Keratinocyte (primary cell): ENCODE measurements at regions not wholly inside any gene's neighbourhood (a gene's known extent, or its start where the extent isn't known, plus 50 kb on each side); places are given as distances from the start of the nearest gene placed in this dataset.
"Not testable (repeated sequence)": the region's sequence is repeated elsewhere in the genome, so short reads cannot be mapped to it uniquely, and the experiment has no call there.

Experiments
- DNase-seq: peaks from one replicate; pipeline ENCODE4 v3.0.0-alpha.2; 2011; ENCODE audit warnings: low read depth, missing footprints, low spot score
- FAIRE-seq: peaks from 2 replicates; lab custom pipeline; 2011; peaks lifted over from hg19 to GRCh38; lab: Jason Lieb, UNC
- H2AFZ ChIP-seq: 2 replicates; pipeline ENCODE4 v1.6.0; 2012; ENCODE audit warnings: low read length, control low read depth, inconsistent platforms; ENCODE audit not compliant: control insufficient read depth
- H3K27ac ChIP-seq: 2 replicates; pipeline ENCODE4 v1.5.1; 2011; ENCODE audit warnings: low read length; ENCODE audit not compliant: control insufficient read depth, insufficient read depth
- H3K27me3 ChIP-seq: 3 replicates; pipeline ENCODE4 v1.6.0; 2011; ENCODE audit warnings: low read length; ENCODE audit not compliant: control insufficient read depth, insufficient read depth; ENCODE audit errors: extremely low read depth
- H3K36me3 ChIP-seq, 2 experiments: 2 replicates in 1 of 2; 3 replicates in 1 of 2; pipeline ENCODE4 v1.5.1; 2011; ENCODE audit warnings: low read length in 2 of 2, mild to moderate bottlenecking in 1 of 2; ENCODE audit not compliant: control insufficient read depth in 2 of 2, insufficient read depth in 2 of 2; ENCODE audit errors: extremely low read depth in 1 of 2
- H3K4me1 ChIP-seq: 3 replicates; pipeline ENCODE4 v1.5.1; 2011; ENCODE audit warnings: low read length; ENCODE audit not compliant: control insufficient read depth, insufficient read depth; ENCODE audit errors: extremely low read depth
- H3K4me2 ChIP-seq: 3 replicates; pipeline ENCODE4 v1.6.0; 2011; ENCODE audit warnings: low read depth, low read length; ENCODE audit not compliant: control insufficient read depth, insufficient read depth; ENCODE audit errors: extremely low read depth
- H3K4me3 ChIP-seq, 3 experiments: fragments of 200-600 bp in 1 of 3; sonication (generic) in 1 of 3; 2 replicates in 2 of 3; 3 replicates in 1 of 3; pipeline ENCODE4 v1.5.1; 2011 to 2016; ENCODE audit warnings: low read length in 3 of 3, mild to moderate bottlenecking in 3 of 3, control low read depth in 2 of 3, inconsistent platforms in 1 of 3, low read depth in 1 of 3, mixed read lengths in 1 of 3, mixed run types in 1 of 3, moderate library complexity in 1 of 3; ENCODE audit not compliant: control insufficient read depth in 2 of 3, insufficient read depth in 2 of 3; ENCODE audit errors: extremely low read depth in 1 of 3
- H3K79me2 ChIP-seq: 2 replicates; pipeline ENCODE4 v1.6.0; 2012; ENCODE audit warnings: low read length; ENCODE audit not compliant: control insufficient read depth, insufficient read depth
- H3K9ac ChIP-seq: 3 replicates; pipeline ENCODE4 v1.6.0; 2011; ENCODE audit warnings: low read length; ENCODE audit not compliant: control insufficient read depth, insufficient read depth; ENCODE audit errors: extremely low read depth
- H3K9me1 ChIP-seq: 3 replicates; pipeline ENCODE4 v1.6.0; 2011; ENCODE audit warnings: low read length; ENCODE audit not compliant: control insufficient read depth, insufficient read depth; ENCODE audit errors: extremely low read depth
- H3K9me3 ChIP-seq: 2 replicates; pipeline ENCODE4 v1.5.1; 2012; ENCODE audit warnings: low read depth, low read length; ENCODE audit not compliant: control insufficient read depth
- H4K20me1 ChIP-seq: 3 replicates; pipeline ENCODE4 v1.6.0; 2011; ENCODE audit warnings: low read length; ENCODE audit not compliant: control insufficient read depth, insufficient read depth; ENCODE audit errors: extremely low read depth
- EZH2 ChIP-seq: IDR thresholded peaks from one replicate; pipeline ENCODE4 v1.6.1; 2012; ENCODE audit warnings: inconsistent platforms, mild to moderate bottlenecking, low read length, moderate library complexity
- dilution Hi-C: fragments of 300-500 bp; cut with MboI; formaldehyde crosslinking; loops from one replicate; pipeline ENCODE4 v1.7.0; 2020; ENCODE audit warnings: low sequenced_read_pairs; ENCODE audit not compliant: extremely low pct_ligation_motif_present
- TF ChIP-seq, protein P1 (sequence below), 3 experiments: IDR thresholded peaks in 1 of 3; conservative IDR thresholded peaks in 1 of 3; optimal IDR thresholded peaks in 1 of 3; 2 replicates in 2 of 3; 3 replicates in 1 of 3; pipeline versions ENCODE3 to v1.5.1; 2011; ENCODE audit warnings: low read length in 3 of 3, mild to moderate bottlenecking in 3 of 3, moderate library complexity in 2 of 3, control low read depth in 1 of 3, inconsistent platforms in 1 of 3; ENCODE audit not compliant: insufficient read depth in 2 of 3; ENCODE audit errors: extremely low read depth in 1 of 3

DNA sequence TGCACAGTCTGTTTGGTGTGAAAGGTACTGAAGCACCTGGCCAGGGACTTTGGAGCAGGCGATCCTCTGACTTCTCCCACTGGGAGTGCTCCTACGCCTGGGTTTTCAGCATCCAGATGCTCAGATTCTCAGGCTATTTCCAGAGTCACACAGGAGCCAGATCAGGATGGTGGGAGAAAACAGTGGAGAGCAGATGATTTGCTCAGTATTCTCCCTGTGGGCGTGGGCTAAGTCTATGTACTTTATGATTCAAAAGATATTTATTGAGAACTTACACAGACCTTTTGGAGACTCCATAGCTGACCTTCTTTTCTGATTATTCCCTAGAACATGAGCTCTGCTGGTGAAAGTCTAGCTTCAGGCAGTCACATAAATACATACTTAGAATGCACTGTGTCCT, 134.6 kb downstream of the TENT5C start:
- H3K9ac ChIP-seq, result no peak overlapping the region
- dilution Hi-C loops, result no loop called here
- DNase-seq (no peak), FAIRE-seq (no peak)
- H3K4me2 ChIP-seq, result no peak overlapping the region
- H3K9me1 ChIP-seq, result no peaks in the 10 kb centered on the region
- H3K4me1 ChIP-seq, result no peaks in the 10 kb centered on the region
- H2AFZ ChIP-seq, result no peak overlapping the region
- H4K20me1 ChIP-seq, result no peaks in the 10 kb centered on the region
- no peaks in the 10 kb centered on the region for H3K36me3 ChIP-seq
- no peak overlapping the region for H3K4me3 ChIP-seq
- no peaks in the 10 kb centered on the region for H3K27me3 ChIP-seq
- H3K79me2 ChIP-seq, result no peaks in the 10 kb centered on the region
- no peak overlapping the region for H3K27ac ChIP-seq
- no peaks in the 10 kb centered on the region for H3K9me3 ChIP-seq
- TF ChIP-seq, protein P1, sequence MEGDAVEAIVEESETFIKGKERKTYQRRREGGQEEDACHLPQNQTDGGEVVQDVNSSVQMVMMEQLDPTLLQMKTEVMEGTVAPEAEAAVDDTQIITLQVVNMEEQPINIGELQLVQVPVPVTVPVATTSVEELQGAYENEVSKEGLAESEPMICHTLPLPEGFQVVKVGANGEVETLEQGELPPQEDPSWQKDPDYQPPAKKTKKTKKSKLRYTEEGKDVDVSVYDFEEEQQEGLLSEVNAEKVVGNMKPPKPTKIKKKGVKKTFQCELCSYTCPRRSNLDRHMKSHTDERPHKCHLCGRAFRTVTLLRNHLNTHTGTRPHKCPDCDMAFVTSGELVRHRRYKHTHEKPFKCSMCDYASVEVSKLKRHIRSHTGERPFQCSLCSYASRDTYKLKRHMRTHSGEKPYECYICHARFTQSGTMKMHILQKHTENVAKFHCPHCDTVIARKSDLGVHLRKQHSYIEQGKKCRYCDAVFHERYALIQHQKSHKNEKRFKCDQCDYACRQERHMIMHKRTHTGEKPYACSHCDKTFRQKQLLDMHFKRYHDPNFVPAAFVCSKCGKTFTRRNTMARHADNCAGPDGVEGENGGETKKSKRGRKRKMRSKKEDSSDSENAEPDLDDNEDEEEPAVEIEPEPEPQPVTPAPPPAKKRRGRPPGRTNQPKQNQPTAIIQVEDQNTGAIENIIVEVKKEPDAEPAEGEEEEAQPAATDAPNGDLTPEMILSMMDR (optimal IDR thresholded peaks at IDR 0.05 in 1 of 3, IDR thresholded peaks at IDR 0.05 in 1 of 3, conservative IDR thresholded peaks at IDR 0.05 in 1 of 3; ENCODE audit: extremely low read depth in 1 of 3, insufficient read depth in 2 of 3, low read length in 3 of 3), result no peak
- TF ChIP-seq EZH2, result no peak

GRCh38 chr1:117746565-117746964, 140.7 kb downstream of the TENT5C start:
- H3K79me2 ChIP-seq, H3K27me3 ChIP-seq, H4K20me1 ChIP-seq, H3K4me2 ChIP-seq, H3K27ac ChIP-seq, H3K4me1 ChIP-seq, H3K9ac ChIP-seq, FAIRE-seq, H3K9me3 ChIP-seq, dilution Hi-C loops, H3K9me1 ChIP-seq, DNase-seq, H3K4me3 ChIP-seq, H3K36me3 ChIP-seq, H2AFZ ChIP-seq: not testable (repeated sequence)

DNA sequence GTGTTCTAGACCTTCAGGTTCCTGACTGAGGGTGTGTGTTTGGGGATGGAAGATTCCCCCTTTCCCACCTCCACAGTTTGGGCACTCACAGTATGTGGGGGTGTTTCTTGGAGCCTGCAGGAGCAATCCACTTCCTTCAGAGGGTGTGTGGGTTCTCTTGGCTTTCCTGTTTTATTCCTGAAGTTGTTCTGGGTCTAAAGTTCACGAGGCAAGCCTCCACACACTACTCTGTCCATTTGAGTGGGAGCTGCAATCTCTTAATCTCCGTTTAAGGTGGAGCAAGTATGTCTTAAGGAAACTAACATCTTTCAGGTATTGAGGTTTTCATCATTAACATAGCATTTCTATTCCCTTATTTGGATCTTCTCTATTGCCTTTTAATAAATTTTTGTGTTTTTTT, 141.8 kb downstream of the TENT5C start:
- no peaks in the 10 kb centered on the region for H3K79me2 ChIP-seq
- TF ChIP-seq EZH2, result no peak
- TF ChIP-seq, protein P1 (optimal IDR thresholded peaks at IDR 0.05 in 1 of 3, IDR thresholded peaks at IDR 0.05 in 1 of 3, conservative IDR thresholded peaks at IDR 0.05 in 1 of 3; ENCODE audit: extremely low read depth in 1 of 3, insufficient read depth in 2 of 3, low read length in 3 of 3), result no peak
- dilution Hi-C loops, result no loop called here
- no peak overlapping the region for H3K4me3 ChIP-seq
- no peaks in the 10 kb centered on the region for H3K9me1 ChIP-seq
- DNase-seq (no peak), FAIRE-seq (no peak)
- no peak overlapping the region for H3K9ac ChIP-seq
- no peak overlapping the region for H3K4me2 ChIP-seq
- H3K27me3 ChIP-seq, result peaks cover 3% of the 10 kb centered on the region
- no peaks in the 10 kb centered on the region for H4K20me1 ChIP-seq
- no peak overlapping the region for H3K27ac ChIP-seq
- no peaks in the 10 kb centered on the region for H3K36me3 ChIP-seq
- no peaks in the 10 kb centered on the region for H3K4me1 ChIP-seq
- H2AFZ ChIP-seq, result no peak overlapping the region
- no peaks in the 10 kb centered on the region for H3K9me3 ChIP-seq
